Cerebellar nuclear complex (tissue), 1 donor: ENCODE measurements at regions not wholly inside any gene's neighbourhood (a gene's known extent, or its start where the extent isn't known, plus 50 kb on each side); places are given as distances from the start of the nearest gene placed in this dataset.
"Not testable (repeated sequence)": the region's sequence is repeated elsewhere in the genome, so short reads cannot be mapped to it uniquely, and the experiment has no call there.

Source experiments
- DNase-seq, 2 experiments: peaks; one replicate each; lab custom pipeline; 2025; lab: John Stamatoyannopoulos, UW

DNA sequence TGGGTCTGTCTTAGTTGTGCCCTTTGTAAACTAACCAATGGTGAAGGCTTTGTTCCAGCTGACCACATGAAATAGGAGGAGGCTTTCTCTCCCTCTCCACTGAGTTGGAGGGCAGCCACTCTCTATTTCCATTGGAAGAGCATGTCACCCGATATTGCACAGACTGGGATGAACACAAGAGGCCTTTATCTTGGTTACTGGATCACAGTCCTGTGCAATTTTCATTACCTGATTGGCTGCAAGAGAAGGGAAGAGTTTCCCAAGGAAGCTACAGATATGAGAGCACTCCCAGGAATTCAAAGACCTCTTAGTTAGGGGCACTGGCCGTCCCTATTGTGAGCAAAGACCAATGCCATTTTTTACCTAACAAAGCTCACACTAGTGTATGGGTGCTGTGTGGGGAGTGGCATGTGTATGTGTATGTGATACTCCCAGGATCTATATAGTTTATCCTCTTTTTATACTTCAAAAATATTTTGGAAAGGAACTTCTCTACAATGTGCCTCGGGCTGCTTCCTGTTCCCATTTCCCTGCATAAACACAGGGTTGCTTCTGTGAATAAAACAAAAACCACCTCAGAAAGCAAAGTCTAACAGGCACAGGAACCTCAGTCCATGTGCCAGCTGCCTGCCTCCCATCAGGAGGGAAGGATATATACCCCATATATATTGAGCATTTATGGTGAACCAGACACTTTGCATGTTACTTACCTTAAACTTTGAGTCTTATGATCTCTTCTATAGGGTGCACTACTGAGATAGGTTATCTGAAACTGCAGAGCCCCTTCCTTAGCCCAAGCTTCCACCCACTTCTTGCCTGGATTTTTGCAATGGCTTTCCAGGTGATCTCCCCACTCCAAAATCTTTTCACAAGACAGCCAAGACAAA, 126.5 kb downstream of the RASSF10 start:
- no peak for DNase-seq

DNA sequence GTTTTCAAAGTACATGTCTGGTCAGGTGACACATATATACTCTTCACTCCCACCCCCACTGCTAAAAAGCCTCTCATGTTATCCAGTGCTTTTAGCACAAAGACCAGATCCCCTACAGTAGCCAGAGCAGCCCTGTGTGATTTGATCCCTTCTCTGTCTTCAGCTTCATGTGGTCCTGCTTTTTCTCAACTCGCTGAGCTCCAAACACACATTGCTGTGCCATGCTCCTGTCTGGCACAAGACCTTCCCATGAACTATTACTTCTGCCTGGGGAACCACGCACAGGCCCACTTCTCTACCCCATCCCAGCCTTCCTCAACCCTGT, 127.1 kb downstream of the RASSF10 start:
- DNase-seq = no peak

DNA sequence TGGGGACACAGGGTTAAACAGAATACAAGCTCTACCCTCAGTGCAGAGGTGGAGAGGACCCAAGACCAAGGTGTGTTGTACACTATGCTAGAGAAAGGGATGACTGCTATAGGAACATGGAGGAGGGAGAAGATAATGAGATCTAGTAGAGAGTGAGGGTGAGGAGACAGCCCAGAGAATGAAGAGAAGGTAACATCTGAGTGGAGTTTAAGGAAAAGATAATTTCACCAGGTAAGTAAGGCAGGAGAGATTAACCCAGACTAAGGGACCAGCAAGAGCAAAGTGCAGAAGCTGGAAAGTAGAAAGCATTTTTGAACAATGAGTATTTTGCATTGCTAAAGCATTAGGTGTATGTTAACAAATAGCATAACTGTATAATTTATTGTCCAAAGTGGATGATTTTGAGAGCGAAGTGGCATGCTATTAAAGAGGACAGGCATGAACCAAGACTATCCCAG, 128.8 kb downstream of the RASSF10 start:
- DNase-seq = no peak

DNA sequence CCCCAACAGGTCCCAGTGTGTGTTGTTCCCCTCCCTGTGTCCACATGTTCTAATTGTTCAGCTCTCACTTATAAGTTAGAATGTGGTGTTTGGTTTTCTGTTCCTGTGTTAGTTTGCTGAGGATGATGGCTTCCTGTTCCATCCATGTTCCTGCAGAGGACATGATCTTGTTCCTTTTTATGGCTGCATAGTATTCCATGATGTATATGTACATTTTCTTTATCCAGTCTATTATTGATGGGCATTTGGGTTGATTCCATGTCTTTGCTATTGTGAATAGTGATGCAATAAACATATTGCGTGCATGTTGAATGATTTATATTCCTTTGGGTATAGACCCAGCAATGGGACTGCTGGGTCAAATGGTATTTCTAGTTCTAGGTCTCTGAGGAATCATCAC, 130.0 kb downstream of the RASSF10 start:
- not testable (repeated sequence) for DNase-seq

DNA sequence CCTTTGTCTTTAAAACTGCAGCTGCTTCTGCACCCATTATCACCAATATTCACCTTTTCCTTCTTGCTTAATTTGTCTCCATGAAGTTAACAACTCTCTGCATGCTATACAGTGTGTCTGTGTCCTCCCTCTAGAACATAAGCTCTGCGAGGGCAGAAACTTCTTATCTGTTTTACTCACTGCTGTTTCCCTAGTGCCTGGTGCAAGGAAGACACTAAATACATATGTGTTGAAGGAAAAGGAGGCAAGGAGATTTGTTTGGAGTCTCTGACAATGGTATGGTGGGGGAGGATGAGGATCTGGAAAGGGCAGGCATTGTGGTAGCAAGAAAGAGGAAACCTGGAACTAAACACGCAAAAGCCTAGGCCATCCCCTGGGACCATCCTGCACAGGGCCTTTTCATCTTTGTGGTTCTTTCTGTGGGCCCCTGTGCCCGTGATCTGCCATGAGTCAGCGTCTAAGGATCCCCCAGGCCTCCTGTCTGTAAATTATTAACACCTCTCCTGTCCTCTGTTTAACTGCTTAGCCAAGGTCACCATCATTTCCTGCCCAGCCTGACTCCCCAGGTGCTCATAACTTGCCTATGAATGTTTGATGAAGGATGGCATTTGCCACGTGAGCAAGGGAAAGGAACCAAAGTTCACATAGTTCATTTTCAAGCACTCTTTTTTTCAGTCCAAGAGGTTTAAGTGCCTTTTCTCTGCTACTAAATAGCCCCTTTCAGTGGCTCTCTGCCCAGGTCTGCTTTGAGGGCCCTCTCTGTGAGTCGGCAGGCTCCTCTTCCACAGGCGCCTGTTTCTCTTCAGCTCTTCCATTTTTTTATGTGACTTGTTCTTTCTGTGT, 131.1 kb downstream of the RASSF10 start:
- no peak for DNase-seq

DNA sequence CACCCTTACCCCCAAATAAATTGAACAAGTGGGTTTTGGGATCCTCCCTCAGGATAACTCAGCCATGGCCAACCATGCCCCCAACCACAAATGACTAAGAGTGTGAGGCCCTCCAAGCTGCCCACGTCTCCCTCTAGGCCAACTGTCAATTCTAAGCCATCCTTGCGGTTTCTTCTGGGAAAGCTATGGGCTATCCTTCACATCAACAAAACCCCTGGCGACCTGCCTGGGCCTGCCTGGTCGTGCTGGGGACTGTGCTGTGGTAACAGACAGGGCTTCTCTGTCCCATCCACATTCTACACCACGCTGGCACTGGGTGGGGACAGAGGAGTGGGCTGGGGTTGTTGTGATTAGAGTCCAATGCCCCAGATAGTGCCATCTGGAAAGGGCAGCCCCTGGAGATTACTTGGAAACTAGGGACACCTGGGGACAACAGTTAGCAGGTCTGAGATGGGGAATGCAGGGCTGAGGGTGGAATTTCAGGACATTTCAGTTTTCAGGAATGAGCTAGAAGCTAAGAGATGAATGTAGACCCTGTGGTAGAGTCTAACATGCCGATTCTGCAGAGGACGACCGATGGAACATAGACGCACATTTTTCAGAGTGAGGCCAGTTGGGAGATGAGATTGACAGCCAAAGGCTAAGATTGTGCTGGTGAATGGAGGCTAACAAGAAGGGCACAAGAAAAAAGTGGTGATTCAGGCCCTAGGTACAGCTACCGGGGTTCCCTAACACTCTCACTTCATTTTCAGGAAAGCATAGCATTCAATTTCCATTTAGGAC, 131.9 kb downstream of the RASSF10 start:
- no peak for DNase-seq

DNA sequence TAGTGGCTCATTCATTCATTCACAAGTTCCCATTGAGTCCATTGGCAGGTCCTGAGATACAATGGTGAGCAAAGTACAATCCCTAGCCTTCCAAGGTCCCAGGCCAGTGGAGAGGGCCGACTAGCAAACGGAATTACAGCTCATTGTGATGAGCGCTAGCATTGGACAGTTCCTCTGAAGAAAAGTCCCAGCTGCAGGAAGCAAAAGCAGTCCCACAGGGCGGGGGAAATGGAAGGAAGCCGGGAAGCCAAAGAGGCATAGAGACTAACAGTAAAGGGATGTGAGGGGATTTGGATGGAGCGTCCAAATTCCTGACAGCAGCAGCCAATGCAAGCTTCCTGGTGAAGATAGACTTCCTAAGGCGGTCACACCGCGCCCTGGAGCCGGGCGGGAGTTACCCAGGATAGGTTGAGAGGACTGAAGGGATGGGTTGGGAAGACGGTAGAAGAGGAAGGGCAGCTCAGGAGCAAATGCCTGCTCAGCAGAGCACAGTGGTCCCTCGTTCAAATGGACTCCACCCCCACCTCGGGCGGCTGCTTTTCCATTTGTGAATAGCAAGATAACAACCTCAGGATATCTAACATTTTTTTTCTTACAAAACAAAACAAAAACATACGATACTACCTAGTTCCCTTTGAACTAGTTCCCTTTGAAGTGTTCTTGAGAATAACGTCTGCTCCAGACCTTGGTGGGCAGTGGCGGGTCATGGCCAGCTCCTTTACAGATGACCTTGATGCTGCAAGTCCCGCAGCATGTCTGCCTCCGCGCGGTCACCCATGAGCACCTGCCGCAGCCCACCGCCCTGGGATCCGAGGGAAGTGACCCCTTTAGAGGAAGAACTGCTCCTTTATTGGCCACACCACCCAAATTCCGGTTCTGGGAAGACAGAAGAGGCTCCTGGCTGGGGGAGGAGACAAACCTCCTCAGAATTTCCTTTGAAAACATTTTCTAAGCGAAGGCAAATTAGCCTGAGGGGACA, 132.9 kb downstream of the RASSF10 start:
- DNase-seq = no peak

DNA sequence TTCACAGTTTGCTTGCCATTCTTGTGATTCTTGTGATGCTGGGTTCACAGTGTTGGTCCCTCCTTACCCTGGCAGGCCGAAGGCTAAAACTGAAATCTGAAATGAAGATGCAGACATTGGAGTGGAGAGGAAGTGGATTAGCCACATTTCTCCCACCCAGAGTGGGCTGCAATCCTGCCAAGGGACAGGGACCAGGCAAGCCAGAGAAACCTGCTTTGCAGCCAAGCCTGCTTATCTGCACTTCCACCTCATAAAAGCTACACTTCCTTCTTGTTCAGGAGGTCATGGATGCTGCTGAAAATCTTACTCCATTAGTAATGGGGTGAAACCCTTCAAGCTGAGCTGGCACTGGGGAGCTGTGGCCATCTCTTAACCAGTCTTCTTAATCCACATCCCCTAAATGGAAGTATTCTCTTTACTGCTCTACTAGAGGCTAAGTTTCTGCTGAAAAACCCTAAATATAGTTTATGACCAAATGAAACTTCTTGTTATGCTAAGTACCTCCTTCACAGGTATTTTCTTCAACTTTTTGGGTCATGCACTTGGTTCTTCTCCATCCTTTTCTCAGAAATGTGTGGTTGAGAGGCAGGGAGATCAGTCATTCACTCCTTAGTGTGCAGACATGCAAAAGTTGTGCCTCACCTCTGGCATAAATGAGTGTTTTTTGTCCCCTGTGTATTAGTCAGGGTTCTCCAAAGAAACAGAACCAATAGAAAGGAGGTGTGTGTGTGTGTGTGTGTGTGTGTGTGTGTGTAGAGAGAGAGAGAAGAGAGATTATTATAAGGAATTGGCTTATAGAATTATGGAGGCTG, 133.9 kb upstream of the BMAL1 start:
- DNase-seq = no peak

DNA sequence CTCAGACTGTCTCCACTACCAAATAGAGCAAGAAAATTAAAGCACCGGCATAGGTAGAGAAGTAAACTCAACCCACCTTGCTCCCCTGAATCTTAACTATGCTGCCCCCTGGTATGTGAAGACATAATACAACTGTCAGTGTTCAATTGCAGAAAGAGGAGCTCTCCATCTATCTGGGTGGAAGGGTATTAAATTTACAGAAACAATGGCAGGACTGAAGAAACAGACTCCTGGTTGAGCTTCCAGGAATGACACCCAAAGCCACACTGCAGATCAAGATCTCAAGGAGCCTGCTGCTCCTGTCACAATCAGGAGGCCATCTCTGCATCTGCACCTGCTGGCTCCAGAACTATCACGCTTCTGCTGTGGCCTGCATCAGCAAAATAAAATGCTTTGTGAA, 132.1 kb upstream of the BMAL1 start:
- DNase-seq = no peak

DNA sequence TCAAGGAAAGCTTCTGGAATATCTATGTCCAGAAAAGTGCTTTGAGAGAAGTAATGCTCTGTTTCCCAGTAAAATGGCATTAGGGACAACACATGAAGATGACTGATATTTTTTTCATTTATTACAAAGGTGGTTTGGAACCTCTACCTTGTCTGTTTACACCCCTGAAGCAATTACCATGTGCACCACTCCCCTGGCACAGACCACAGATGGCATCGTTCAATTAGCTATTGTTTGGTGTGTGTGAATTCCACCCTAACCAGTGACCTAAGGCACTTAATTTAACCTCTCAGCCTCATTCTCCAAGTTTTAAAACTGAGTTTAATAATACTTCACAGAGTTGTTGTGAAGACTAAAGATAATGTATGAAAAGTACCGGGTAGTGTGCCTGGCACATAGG, 127.6 kb upstream of the BMAL1 start:
- no peak for DNase-seq

DNA sequence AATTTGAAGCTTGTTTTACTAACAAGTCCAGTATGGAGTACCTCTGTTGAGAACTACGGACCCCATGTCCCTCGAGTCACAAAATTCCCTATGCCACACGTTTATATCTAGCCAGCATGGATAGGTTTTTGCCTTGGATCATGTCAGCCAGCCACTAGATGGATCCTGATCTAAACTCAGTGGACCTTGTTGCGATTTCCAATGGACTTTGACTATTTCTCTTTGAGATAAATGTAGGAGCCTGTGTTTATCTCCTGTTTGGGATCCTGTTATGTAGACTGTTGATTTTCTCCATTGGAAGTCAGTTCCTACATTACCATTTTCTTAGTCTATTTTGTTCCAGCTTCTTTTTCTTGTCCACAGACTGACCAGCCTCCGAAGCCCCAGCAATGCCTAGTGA, 127.1 kb upstream of the BMAL1 start:
- DNase-seq = no peak

DNA sequence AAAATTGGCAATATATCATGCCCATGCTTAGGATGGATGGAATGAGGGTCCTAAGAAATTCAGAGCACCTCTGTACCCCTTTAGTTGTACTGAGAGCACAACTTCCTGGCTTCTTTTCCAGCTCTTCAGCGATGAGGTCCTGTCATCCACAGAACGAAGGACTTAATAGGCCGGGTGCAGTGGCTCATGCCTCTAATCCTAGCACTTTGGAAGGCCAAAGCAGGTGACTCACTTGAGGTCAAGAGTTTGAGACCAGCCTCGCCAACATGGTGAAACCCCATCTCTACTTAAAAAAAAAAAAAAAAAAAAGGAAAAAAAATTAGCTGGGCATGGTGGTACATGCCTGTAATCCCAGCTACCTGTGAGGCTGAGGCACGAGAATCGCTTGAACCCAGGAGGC, 125.3 kb upstream of the BMAL1 start:
- no peak for DNase-seq

DNA sequence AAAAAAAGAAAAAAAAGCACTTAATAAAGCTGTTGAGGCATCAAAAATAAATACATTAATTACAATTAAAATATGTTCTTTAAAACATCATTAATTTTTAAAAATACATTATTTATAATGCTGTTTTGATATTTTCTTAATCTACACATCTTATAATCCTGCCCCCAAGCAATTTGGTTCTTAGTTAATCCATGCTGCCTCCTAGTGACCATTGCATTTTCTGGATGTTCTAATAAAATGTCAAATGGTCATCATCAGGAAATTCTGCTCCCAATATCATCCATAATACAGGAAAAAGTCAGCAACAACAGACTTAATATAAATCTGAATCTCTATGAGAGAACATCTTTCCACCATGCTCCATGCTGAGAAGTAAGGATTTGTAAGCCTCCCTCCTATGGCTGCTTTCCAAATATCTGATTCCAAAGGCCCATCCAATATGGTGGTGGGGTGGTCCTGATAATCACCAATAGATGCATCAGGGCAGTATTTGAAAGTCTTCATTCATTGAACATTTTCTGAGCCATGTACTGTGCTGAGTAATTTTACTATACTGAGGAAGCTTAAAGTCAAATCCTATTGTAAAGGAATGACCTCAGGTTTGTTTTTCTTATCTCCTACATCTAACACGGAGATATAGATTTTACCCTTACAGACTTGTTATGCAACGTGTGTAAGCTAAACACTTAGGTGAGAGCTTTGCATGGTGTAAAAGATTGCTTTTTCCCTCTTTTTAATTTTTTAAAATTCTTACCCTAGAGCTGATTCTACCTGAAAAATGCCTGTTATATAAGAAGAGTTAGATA, 124.7 kb upstream of the BMAL1 start:
- DNase-seq = no peak

DNA sequence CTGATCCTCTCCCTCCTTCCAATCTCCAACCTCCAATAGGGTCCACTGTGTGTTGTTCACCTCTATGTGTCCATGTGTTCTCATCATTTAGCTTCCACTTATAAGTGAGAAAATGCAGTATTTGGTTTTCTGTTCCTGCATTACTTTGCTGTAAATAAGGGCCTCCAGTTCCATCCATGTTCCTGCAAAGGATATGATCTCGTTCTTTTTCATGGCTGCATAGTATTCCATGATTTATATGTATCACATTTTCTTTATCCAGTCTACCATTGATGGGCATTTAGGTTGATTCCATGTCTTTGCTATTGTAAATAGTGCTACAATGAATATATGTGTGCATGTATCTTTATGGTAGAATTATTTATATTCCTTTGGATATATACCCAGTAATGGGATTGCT, 123.2 kb upstream of the BMAL1 start:
- DNase-seq = not testable (repeated sequence)

DNA sequence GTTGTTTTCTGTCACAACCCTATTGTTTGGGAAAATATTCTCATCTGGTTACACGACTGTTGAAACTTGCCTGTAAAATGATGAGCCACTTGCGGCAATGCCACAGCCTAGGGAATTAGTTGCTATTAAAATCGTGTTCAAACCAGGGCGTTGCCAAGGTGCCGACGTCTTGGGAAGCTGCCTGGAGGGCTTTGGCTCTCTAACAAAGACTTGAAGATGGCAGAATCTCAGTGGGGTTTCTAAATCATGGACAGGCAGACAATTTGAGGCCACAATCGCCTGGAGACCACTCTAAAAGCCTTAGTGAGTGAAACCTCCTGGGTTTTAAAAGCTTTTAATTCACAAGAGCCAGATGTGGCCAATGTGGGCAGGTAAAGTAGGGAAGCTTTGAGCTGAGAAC, 117.2 kb upstream of the BMAL1 start:
- no peak for DNase-seq

DNA sequence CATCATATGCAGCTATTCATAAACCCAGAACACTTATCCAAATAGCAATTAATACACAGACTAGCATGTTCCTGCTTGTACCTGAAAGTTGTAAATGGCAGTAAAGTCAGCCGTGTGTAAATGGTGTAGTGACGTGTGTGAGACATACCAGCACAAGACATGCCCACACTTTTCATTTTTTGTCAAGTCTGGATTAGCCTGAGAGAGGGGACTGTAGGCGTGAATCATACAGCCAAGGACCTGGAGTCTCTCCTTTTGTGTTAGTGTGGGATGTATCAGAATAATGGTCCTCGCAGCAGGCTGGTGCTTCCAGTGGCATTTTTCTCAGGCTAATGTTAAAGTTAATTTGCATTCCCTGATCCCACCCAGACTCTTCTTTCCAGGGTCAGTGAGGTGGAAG, 116.8 kb upstream of the BMAL1 start:
- DNase-seq = no peak

DNA sequence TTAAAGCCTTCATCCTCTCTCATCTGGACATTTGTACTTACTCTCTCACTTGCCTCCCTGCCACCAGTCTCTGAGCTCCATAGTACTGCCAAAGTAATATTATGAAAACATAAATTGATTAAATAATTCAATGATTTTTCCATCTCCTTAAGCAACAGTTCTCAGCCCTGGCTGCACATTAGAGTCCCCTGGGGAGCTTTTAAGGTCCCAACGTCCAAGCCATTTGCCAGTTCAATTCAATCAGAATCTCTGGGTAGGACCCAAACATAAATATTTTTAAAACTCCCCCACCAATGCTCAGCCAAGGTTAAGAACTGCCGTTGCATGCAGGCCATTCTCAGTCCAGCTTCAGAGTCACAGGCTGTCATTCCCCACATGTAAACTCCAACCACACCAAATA, 114.4 kb upstream of the BMAL1 start:
- DNase-seq = no peak

DNA sequence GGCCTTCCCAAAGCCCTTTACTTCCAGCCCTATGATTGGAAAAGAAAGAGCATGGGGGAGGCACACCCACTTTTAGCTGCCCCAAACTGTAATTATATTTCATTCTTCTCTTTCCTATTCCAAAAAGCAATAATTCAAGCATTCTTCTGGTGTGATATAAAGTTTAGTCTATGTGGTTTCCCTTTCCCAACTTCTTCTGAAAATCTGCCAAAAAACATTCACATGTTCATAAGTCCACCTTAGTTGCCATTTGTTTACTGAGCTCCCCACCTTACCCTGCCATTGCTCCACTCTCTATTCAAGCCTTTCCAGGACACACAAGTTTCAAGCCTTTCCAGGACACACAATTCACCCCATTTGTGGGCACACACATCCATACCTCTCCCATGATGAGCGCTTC, 111.6 kb upstream of the BMAL1 start:
- DNase-seq = no peak

DNA sequence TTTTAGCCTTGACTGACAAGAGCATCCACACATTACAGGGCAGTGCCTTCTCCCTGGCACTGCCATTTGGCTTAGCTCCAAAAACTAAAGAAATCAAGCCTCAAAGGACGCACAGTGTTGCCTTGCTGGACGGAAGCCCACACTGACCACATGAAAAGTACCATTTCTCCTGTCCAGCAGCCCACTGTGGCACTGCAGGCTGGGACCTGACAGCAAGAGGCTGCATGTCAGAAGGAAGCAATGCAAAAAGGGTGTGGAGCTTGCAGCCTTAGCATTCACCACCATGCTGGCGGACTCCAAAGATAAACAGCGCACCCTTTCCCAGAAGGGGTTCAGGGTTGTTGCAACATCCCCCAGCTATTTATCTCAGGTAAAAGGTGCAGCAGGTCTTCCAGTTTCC, 109.3 kb upstream of the BMAL1 start:
- DNase-seq = no peak

DNA sequence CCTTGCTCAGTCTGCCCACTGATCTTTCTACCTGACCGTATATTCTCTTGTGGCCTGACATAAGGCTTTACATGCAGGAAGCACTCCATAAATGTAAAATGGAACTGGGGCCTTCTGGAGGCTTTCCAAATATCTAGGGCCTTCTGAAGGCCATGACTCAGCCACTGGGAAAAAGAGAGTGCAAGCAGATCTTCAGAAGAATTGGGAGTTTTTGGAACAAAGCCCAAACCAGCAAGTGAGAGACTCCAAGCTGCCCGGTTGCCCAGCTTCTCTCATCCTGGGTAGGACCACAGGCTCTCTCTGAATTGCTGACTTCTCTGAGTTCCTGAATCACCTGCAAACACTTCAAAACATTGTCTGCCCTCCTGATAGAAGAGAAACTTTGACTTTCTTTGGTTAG, 107.9 kb upstream of the BMAL1 start:
- DNase-seq = no peak
